Panc1 (cell line): ENCODE measurements at regions not wholly inside any gene's neighbourhood (a gene's known extent, or its start where the extent isn't known, plus 50 kb on each side); places are given as distances from the start of the nearest gene placed in this dataset.

Experiments used
- POLR2AphosphoS5 ChIP-seq: IDR thresholded peaks from 2 replicates; pipeline ENCODE4 v1.6.1; 2012; ENCODE audit warnings: mild to moderate bottlenecking, low read depth, low read length, moderate library complexity
- SIN3A ChIP-seq: IDR thresholded peaks from 2 replicates; pipeline ENCODE4 v1.6.1; 2012; ENCODE audit warnings: low read depth, mild to moderate bottlenecking, low read length, moderate library complexity, borderline replicate concordance; ENCODE audit not compliant: insufficient read depth
- TF ChIP-seq, protein P1 (sequence below): fragments of 450-650 bp; IDR thresholded peaks from 2 replicates; pipeline ENCODE4 v1.5.1; 2017; ENCODE audit warnings: mild to moderate bottlenecking

DNA sequence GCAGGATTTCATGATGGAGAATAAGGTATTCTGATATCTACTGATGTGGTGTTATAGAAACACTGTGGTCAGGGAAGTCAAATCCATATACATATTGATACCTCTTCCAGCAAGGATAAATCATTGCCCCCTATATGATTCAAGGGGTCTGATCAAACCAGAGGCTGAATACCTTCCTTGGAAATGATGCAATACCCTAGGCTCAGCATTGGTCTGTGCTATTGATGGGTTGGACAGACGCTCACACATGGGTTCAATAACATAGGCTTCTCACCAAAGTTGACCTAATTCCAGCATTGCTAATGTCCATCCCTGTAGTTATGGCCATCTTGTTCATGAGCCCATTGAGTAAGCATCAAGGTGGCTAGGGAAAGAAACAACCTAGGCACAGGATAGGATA lies 257.0 kb upstream of the USP24 start:
- TF ChIP-seq POLR2AphosphoS5 (no peak), SIN3A (no peak)
- TF ChIP-seq, protein P1, sequence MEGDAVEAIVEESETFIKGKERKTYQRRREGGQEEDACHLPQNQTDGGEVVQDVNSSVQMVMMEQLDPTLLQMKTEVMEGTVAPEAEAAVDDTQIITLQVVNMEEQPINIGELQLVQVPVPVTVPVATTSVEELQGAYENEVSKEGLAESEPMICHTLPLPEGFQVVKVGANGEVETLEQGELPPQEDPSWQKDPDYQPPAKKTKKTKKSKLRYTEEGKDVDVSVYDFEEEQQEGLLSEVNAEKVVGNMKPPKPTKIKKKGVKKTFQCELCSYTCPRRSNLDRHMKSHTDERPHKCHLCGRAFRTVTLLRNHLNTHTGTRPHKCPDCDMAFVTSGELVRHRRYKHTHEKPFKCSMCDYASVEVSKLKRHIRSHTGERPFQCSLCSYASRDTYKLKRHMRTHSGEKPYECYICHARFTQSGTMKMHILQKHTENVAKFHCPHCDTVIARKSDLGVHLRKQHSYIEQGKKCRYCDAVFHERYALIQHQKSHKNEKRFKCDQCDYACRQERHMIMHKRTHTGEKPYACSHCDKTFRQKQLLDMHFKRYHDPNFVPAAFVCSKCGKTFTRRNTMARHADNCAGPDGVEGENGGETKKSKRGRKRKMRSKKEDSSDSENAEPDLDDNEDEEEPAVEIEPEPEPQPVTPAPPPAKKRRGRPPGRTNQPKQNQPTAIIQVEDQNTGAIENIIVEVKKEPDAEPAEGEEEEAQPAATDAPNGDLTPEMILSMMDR: no peak
